Activated T-cell treated with anti-CD3 and anti-CD28 coated beads, Interleukin-2, amount 50 U/mL, for 72 hours (primary cell): ENCODE measurements at regions not wholly inside any gene's neighbourhood (a gene's known extent, or its start where the extent isn't known, plus 50 kb on each side); places are given as distances from the start of the nearest gene placed in this dataset.
"Not testable (repeated sequence)": the region's sequence is repeated elsewhere in the genome, so short reads cannot be mapped to it uniquely, and the experiment has no call there.

Source experiments
- ATAC-seq, 2 donors: fragments of 150-1000 bp; cut with Tn5 transposase; replicated peaks in 1 of 2; 2 replicates each; pipeline ENCODE4 v1.10.0; 2021; ENCODE audit warnings: moderate library complexity in 2 of 2, mild to moderate bottlenecking in 1 of 2
- DNase-seq, 2 donors: peaks; one replicate each; pipeline ENCODE4 v3.0.0; 2021 to 2022; ENCODE audit warnings: mixed read lengths in 1 of 2
- H3K27ac Mint-ChIP-seq: one replicate; pipeline ENCODE4 v1.8.0; 2022; ENCODE audit warnings: mild to moderate bottlenecking, moderate library complexity, mixed read lengths
- H3K27me3 Mint-ChIP-seq: one replicate; pipeline ENCODE4 v1.8.0; 2022; ENCODE audit warnings: low read depth, mixed read lengths
- H3K36me3 Mint-ChIP-seq, 2 donors: one replicate each; pipeline ENCODE4 v1.8.0; 2022; ENCODE audit warnings: mixed read lengths in 2 of 2, mild to moderate bottlenecking in 1 of 2; ENCODE audit not compliant: insufficient read depth in 2 of 2
- H3K4me1 Mint-ChIP-seq: one replicate; pipeline ENCODE4 v1.8.0; 2022; ENCODE audit warnings: low read depth, mixed read lengths
- H3K4me3 Mint-ChIP-seq, 2 donors: one replicate each; pipeline ENCODE4 v1.8.0; 2022; ENCODE audit warnings: mild to moderate bottlenecking in 2 of 2, mixed read lengths in 2 of 2, moderate library complexity in 2 of 2
- H3K9me3 Mint-ChIP-seq, 2 donors: one replicate each; pipeline ENCODE4 v1.8.0; 2022; ENCODE audit warnings: mixed read lengths in 2 of 2

DNA sequence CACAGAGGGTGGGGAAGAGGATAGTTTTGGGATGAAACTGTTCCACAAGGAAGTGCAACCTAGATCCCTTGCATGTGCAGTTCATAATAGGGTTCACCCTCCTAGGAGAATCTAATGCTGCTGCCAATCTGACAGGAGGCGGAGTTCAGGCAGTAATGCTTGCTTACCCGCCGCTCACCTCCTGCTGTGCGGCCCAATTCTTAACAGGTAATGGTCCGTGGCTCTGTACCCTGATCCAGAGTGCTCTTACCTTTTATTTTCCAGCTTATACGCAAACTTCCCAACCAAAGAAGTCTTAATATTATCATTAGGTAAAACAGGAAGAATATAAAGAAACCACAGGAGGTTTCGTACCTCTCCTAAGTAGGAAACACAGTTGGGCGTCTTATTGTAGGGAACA lies 82.7 kb upstream of the CD302 start:
- peak overlapping the region; percentile 98 for H3K27ac Mint-ChIP-seq
- DNase-seq (no peak), ATAC-seq (no peak)
- H3K4me1 Mint-ChIP-seq, result peaks cover 58% of the 10 kb centered on the region
- peaks cover 16 to 41% of the 10 kb centered on the region in 2 donors for H3K36me3 Mint-ChIP-seq
- H3K27me3 Mint-ChIP-seq, result no peaks in the 10 kb centered on the region
- no peaks in the 10 kb centered on the region for H3K9me3 Mint-ChIP-seq
- H3K4me3 Mint-ChIP-seq, result peak overlapping the region in 1 of 2 donors; percentile 38

DNA sequence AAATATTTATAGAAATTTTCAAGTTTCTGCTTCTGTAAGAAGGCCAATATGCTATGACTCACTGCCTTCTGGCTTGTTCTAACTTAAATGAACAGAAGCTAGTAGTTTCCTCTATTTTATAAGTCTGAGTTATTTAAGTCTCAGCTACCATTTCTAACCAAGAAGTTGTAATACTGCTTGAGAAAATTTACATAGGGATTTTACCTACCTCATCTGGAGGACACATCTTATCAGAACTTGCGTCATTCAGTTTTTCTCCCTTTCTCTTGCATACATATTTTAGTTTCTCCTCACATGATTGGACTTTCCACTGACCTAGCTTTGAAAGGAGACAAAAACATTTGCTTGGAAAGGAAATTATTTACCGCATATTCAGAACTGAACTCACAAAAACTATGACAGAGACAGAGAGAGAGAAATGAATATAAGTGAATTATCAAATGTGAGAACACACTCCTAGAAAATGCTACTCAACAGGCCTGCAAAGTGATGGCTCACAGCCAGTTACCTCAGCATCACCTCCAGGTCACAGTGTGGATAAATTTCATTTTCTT lies 81.1 kb upstream of the CD302 start:
- DNase-seq (peak; percentile 58 to 65), ATAC-seq (peak; percentile 86 to 87)
- Mint-ChIP-seq H3K27me3 (no peaks in the 10 kb centered on the region), H3K36me3 (peaks cover 17 to 40% of the 10 kb centered on the region in 2 donors), H3K9me3 (no peaks in the 10 kb centered on the region), H3K4me1 (peaks cover 67% of the 10 kb centered on the region), H3K4me3 (peak overlapping the region; percentile 38 to 43), H3K27ac (peak overlapping the region; percentile 98)

DNA sequence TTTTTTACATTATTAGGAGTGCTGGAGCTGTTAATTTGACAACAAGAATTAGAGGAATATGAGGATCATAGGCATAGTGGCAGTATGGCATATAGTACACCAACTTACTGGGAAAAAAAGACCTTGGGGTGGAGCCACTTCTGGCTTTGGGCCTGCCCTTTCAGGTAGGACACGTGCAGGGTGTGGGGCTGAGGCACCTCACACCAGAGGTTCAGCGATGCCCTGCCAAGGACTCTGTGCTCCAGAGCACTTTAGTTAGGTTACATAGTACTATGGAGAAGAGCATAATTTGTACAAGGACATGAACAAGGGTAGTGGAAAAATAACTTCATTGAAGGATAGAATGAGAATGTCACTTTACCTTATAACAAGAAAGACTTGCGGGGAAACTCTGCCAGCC lies 77.1 kb upstream of the CD302 start:
- peak overlapping the region; percentile 85 for H3K27ac Mint-ChIP-seq
- ATAC-seq (peak in 1 of 2 donors; percentile 18), DNase-seq (no peak)
- no peaks in the 10 kb centered on the region for H3K27me3 Mint-ChIP-seq
- H3K4me1 Mint-ChIP-seq, result peaks cover 48% of the 10 kb centered on the region
- peaks cover 29 to 54% of the 10 kb centered on the region in 2 donors for H3K36me3 Mint-ChIP-seq
- peaks cover 0 to 2% of the 10 kb centered on the region in 2 donors for H3K9me3 Mint-ChIP-seq
- H3K4me3 Mint-ChIP-seq, result peak overlapping the region in 1 of 2 donors; percentile 47

DNA sequence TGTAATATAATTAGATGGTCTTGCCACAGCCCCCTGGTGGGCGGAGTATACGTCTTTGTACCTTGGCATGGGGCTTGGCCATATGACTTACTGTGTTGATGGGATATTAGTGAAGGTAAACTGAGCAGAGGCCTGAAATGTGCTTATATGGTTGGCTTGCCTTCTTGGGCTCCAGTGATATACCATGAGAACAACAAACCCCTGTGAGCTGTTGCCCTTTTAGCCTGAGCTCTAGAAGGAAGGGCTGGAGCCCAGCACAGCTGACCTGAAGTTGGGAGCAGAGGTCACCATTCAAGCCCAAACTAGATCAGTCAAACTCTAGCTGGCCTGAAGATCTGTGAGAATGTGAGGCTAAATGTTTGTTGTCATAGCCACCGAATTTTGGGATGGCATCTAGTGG lies 75.2 kb upstream of the CD302 start:
- H3K4me3 Mint-ChIP-seq, result no peak overlapping the region
- H3K27me3 Mint-ChIP-seq, result no peaks in the 10 kb centered on the region
- peaks cover 0 to 2% of the 10 kb centered on the region in 2 donors for H3K9me3 Mint-ChIP-seq
- H3K4me1 Mint-ChIP-seq, result peaks cover 30% of the 10 kb centered on the region
- H3K27ac Mint-ChIP-seq, result no peak overlapping the region
- H3K36me3 Mint-ChIP-seq, result peaks cover 25 to 60% of the 10 kb centered on the region in 2 donors
- ATAC-seq, result peak in 1 of 2 donors; percentile 44
- no peak for DNase-seq

DNA sequence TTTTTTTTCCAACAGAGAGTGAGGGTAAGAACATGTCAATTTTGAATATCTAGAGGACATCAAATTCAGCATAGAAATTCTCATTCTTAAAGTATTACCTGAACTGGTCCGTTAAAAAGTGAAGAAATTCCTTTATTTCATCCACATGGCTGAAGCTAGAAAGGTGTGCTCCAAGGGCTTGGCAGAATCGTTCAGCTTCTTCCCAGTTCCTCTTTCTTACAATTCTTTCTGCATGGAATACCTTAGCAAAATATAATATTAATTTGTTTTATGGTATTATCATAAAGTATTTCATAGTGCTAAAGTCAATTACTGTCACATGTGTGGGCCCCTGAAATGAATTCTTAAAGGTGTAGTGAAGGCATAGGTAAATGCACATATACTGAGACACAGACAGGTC lies 74.3 kb upstream of the CD302 start:
- no peaks in the 10 kb centered on the region for H3K27me3 Mint-ChIP-seq
- peaks cover 21% of the 10 kb centered on the region for H3K4me1 Mint-ChIP-seq
- no peak overlapping the region for H3K4me3 Mint-ChIP-seq
- peak overlapping the region; percentile 1 for H3K27ac Mint-ChIP-seq
- ATAC-seq, result no peak
- no peak for DNase-seq
- peaks cover 20 to 60% of the 10 kb centered on the region in 2 donors for H3K36me3 Mint-ChIP-seq
- peaks cover 0 to 2% of the 10 kb centered on the region in 2 donors for H3K9me3 Mint-ChIP-seq

DNA sequence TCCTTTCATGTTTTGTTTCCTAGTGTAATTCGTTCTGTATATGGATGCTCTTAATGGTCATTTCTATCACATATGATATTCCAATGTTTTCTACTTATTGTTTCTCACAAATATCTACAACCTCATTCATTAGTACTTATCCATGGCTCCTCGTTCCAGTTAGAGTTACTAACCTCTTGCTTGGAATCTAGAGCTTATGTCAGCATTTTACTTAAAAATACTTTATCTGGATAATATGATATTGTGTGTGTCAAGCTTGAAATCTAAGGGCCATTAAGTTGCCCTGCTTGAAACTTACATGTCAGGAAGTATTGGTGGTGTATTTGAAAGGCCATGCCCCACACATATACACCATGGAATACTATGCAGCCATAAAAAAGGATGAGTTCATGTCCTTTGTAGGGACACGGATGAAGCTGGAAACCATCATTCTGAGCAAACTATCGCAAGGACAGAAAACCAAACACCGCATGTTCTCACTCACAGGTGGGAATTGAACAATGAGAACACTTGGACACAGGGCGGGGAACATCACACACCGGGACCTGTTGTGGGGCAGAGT lies 70.7 kb upstream of the CD302 start:
- not testable (repeated sequence) for H3K4me3 Mint-ChIP-seq, ATAC-seq

DNA sequence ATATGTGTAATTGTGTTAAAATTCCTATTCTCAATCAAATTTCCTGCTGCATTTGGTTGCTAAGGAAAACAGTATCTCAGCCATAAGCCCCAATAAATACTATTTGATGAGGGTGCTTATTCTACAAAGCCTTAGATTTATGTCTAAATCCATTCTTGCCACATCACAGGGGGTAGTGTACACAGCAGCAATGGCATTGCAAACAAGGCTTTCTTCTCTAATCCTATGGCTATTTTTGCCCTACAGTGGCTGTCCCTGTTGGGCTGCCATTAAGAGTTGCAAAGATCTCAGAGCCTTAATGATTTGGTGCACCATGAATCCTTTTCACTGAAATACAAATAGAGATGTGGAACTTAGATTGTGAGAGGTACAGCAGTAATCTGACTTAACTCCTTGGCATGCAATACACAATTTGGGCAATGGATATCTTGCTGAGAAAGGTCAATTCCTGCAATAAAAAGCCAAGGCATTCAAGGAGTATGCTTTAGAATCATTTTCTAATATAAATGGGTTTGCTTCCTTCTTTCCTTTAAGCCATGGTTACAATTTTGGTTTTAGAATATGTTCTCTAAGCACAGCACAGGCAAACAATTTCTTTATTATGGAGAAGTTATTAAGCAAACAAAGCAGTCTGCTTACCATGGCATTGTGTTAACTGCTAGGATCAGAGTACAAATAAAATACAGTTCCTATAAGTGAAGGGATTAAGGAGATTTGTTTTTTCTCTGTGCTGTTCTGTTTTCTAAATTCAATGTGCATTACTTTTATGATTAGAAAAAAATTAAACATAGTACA lies 69.8 kb upstream of the CD302 start:
- DNase-seq (no peak), ATAC-seq (no peak)
- peaks cover 23 to 66% of the 10 kb centered on the region in 2 donors for H3K36me3 Mint-ChIP-seq
- H3K4me1 Mint-ChIP-seq, result no peaks in the 10 kb centered on the region
- H3K27me3 Mint-ChIP-seq, result no peaks in the 10 kb centered on the region
- no peak overlapping the region for H3K4me3 Mint-ChIP-seq
- H3K9me3 Mint-ChIP-seq, result peaks cover 0 to 2% of the 10 kb centered on the region in 2 donors
- no peak overlapping the region for H3K27ac Mint-ChIP-seq

More for the DNA sequence above, 70.7 kb upstream of the CD302 start:
- not testable (repeated sequence) for H3K4me1 Mint-ChIP-seq, H3K9me3 Mint-ChIP-seq, H3K27me3 Mint-ChIP-seq, DNase-seq, H3K27ac Mint-ChIP-seq
- H3K36me3 Mint-ChIP-seq, result peaks cover 22 to 64% of the 10 kb centered on the region in 2 donors

DNA sequence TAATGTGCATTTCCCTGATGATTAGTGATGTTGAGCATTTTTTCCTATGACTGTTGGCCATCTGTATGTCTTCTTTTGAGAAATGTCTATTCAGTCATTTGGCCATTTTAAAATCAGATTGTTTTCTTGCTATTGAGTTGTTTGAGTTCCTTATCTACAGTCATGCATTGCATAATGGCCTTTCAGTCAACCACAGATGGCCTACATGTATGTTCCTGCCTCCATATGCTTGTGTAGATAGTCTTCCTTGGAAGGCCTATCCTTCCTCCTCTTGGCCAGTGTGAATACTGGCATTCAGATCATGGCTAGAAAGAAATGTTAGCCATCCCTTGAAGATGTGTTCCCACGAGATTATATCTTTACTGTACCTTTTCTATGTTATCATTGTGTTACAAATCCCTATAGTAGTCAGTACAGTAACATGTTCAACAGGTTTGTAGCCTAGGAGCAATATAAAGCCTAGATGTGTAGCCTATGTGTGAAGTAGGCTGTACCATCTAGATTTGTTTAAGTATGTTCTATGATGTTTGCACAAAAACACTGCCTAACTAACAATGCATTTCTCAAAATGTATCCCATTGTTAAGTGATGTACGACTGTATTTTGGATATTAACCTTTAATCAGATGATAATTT lies 65.6 kb upstream of the CD302 start:
- Mint-ChIP-seq H3K4me3 (no peak overlapping the region), H3K27ac (no peak overlapping the region), H3K27me3 (no peaks in the 10 kb centered on the region), H3K9me3 (no peaks in the 10 kb centered on the region), H3K4me1 (peaks cover 16% of the 10 kb centered on the region), H3K36me3 (peaks cover 25 to 58% of the 10 kb centered on the region in 2 donors)
- DNase-seq, result no peak
- no peak for ATAC-seq

DNA sequence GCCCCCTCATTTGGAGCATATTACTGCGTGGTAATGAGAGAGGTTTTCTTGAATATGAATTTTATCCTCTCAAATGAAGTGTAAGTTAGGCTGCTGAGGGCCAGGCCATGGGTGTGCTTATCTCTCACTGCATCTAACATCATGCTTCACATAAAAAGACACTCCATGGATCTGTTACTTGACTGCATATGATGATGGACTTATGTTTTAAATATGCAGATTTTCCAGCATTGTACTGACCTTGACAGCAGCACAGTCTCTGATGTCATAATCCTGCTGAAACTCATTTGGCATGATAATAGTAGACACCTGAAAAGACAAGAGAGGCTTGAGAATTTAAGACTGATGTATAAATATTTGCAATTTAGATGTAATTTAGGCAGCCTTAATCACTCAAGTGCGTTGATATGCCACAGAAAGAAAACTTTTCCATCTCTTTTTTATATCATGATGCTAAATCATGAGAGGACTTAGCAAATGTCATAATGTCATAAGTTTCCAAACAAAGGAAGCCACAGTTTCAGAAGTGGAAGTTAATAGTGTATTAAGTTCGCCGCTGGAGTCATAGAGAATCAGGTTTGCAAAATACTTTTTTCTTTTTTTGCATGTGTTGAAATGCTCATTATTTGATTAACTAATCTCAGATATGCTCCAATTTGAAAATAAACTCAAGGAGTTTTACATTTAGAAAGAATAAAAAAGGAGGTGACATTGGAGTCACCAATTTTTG lies 62.7 kb upstream of the CD302 start:
- DNase-seq (no peak), ATAC-seq (no peak)
- H3K27ac Mint-ChIP-seq, result no peak overlapping the region
- H3K27me3 Mint-ChIP-seq, result no peaks in the 10 kb centered on the region
- peaks cover 25 to 46% of the 10 kb centered on the region in 2 donors for H3K36me3 Mint-ChIP-seq
- no peak overlapping the region for H3K4me3 Mint-ChIP-seq
- H3K4me1 Mint-ChIP-seq, result peaks cover 16% of the 10 kb centered on the region
- H3K9me3 Mint-ChIP-seq, result no peaks in the 10 kb centered on the region

DNA sequence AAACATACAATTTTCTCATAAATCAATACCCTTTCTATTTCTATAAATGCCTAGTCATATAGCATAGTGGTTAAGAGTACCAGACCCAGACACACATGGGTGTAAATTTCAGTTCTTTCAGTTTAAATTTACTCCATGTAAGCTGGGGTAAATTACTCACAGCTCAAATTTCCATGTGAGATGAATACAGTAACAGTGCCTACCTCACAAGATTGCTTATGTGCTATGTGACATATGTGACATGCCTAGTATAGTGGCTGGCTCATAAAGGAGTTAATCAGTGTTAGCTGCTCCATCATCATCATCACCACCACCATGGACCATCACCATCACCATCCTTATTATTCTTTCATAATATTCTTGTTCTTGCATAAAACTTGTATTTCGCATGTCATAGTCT lies 61.6 kb upstream of the CD302 start:
- Mint-ChIP-seq H3K4me1 (peaks cover 16% of the 10 kb centered on the region), H3K9me3 (no peaks in the 10 kb centered on the region), H3K27ac (peak overlapping the region; percentile 99), H3K4me3 (peak overlapping the region in 1 of 2 donors; percentile 40), H3K36me3 (peaks cover 24 to 48% of the 10 kb centered on the region in 2 donors), H3K27me3 (no peaks in the 10 kb centered on the region)
- ATAC-seq, result peak; percentile 73 to 95
- no peak for DNase-seq

DNA sequence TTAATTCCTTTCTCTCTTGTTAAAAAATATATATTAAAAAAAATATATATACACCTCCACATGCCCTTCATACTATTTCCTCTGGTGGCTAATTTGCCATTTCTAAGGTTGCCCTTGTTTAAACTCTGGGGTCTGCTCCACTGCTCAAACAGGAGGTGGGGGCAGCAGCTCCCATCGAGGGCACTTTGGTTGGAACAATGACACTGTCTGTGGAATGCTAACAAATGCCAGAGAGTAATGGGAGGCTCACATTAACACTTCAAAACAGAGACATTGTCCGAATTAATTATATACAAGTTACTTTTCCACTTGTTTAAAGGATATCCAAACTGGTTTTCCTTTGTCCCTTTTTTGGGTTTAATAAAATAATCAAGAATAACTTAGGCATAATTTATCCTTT lies 58.8 kb upstream of the CD302 start:
- Mint-ChIP-seq H3K27ac (no peak overlapping the region), H3K9me3 (no peaks in the 10 kb centered on the region), H3K4me1 (peaks cover 16% of the 10 kb centered on the region), H3K36me3 (peaks cover 17 to 42% of the 10 kb centered on the region in 2 donors), H3K27me3 (no peaks in the 10 kb centered on the region), H3K4me3 (no peak overlapping the region)
- no peak for DNase-seq
- ATAC-seq, result no peak

DNA sequence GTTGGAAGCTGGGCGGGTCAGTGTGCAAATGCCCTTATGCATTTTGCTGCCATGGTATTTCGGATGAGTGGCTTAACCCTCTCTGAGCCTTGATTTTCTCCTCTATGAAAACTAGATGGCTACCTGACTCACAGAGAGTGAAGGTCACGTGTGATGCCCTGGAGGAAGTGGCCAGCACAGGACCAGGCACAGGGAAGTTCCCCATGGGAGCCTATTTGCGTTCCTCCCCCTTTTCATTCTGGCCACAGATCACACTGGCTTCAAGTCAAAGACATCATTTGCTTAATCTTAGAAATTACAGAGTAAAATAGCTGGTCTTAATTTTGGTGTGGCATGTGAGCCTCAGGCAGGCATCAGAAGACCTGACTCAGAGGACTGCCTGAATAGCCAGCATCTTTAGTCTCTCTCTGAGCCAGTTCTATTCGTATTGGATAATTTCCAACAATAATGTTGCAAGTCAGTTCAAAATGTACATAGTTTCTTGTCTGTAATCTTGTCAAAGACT lies 57.6 kb upstream of the CD302 start:
- H3K4me3 Mint-ChIP-seq, result no peak overlapping the region

More for the DNA sequence above, 57.6 kb upstream of the CD302 start:
- H3K27ac Mint-ChIP-seq, result peak overlapping the region; percentile 7
- H3K9me3 Mint-ChIP-seq, result no peaks in the 10 kb centered on the region
- DNase-seq (no peak), ATAC-seq (no peak)
- H3K36me3 Mint-ChIP-seq, result peaks cover 20 to 46% of the 10 kb centered on the region in 2 donors
- H3K27me3 Mint-ChIP-seq, result no peaks in the 10 kb centered on the region
- H3K4me1 Mint-ChIP-seq, result peaks cover 14% of the 10 kb centered on the region
